H54 (cell line): ENCODE measurements at regions not wholly inside any gene's neighbourhood (a gene's known extent, or its start where the extent isn't known, plus 50 kb on each side); places are given as distances from the start of the nearest gene placed in this dataset.
A peak's percentile ranks its signal among the peaks of the same experiment; 100 is the strongest.

Experiments used
- DNase-seq: peaks from one replicate; pipeline ENCODE4 v3.0.0; 2011; ENCODE audit warnings: low spot score, mixed read lengths; ENCODE audit not compliant: insufficient read length
- FAIRE-seq: peaks from 3 replicates; lab custom pipeline; 2011; peaks lifted over from hg19 to GRCh38; lab: Jason Lieb, UNC
- POLR2A ChIP-seq: IDR thresholded peaks from 2 replicates; pipeline ENCODE4 v1.6.1; 2011; ENCODE audit warnings: low read depth, mild to moderate bottlenecking, low read length

GRCh38 chr7:153324094-153324493, 564.5 kb downstream of the ACTR3B start:
- FAIRE-seq (no peak), DNase-seq (no peak)
- no peak for TF ChIP-seq POLR2A

DNA sequence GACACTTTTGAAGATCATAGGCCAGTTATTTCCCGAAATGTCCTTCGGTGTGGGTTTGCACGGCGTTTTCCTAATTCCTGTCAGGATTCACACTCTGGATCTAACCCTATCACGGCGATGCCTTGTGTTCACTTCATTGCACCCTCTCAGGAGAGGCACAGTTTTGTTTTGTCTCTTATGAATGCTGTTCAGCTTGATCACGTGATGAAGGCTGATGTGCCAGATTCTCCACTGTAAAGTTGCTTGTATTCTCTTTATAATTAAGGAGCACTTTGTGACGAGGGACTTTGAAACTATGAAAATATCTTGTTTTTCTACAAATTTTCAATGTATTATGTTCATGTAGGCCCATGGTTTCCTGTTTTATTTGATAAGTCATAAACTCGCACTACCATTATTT, 568.1 kb downstream of the ACTR3B start:
- DNase-seq: no peak
- FAIRE-seq: no peak
- TF ChIP-seq POLR2A: no peak

DNA sequence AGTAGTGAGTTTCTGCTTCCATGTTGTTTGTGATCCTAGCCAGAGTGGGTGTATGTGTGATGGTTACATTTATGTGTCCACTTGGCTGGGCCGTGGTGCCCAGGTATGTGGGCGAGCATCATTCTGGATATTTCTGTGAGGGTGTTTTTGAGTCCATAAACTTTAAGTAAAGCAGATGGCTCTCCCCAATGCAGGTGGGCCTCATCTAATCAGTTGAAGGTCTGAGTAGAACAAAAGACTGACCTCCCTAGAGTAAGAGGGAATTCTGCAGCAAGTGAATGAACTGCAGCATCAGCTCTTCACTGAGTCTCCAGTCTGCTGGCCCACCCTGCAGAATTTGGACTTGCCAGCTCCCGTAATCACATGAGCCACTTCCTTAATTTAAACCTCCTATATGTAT, 571.9 kb downstream of the ACTR3B start:
- DNase-seq: no peak
- no peak for FAIRE-seq
- TF ChIP-seq POLR2A: no peak

DNA sequence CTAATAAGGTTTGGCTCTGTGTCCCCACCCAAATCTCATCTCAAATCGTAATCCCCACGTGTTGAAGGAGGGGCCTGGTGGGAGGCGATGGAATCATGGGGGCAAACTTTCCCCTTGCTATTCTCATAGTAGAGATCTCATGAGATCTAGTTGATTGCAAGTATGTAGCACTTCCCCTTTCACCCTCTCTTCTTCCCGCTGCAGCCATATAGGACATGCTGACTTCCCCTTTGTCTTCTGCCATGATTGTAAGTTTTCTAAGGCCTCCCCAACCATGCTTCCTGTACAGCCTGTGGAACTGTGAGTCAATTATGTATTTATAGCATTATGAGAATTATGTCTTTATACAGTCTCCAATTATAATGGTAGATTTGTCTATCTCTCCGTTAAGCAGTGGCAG, 594.5 kb downstream of the ACTR3B start:
- FAIRE-seq: no peak
- no peak for DNase-seq
- TF ChIP-seq POLR2A: no peak

- FAIRE-seq (no peak), DNase-seq (no peak)
- no peak for TF ChIP-seq POLR2A
Measured at GRCh38 chr7:153370092-153370491, 610.5 kb downstream of the ACTR3B start.

DNA sequence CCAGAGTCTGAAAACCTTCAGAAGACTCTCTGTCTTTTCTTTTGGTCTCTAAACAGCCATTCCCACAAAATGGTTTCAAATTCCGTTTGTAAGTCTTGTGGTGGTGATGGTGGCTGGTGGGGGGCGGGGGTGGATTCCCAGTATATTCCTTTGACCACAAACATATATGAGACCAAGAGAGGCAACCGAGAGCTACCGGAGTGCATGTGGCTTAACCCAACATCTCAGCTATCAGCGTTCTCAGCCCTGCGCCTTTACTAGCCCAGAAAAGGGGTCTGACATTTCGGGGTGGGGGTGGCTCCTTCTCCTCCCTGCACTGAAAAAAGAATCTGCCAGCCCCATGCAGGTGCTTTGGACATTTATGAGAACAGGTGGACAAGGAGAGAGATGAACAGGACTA, 621.1 kb downstream of the ACTR3B start:
- no peak for DNase-seq
- no peak for FAIRE-seq
- no peak for TF ChIP-seq POLR2A

GRCh38 chr7:153381275-153382040, 621.9 kb downstream of the ACTR3B start:
- no peak for FAIRE-seq

DNA sequence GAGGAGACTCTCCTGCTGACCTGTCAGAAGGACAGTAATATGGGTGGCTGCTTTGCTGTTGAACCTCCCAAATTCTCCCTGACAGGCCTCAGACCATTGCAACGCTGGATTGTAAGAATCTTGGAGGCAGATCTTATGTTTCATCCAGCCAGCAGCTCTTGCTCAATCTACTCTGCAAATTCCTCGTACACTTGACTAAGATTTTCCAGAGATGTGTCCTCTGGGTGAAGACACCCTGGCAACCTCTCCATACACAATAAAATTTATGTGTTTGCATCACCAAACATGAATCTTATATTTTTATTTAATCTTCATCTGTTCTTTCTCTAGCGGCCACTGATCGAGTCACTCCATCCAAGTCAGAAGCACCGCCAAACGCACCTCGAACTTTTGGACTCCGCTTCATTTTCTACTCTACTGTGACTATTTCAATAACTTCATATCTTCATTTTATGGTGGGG, 623.1 kb downstream of the ACTR3B start:
- TF ChIP-seq POLR2A: no peak
- FAIRE-seq (no peak), DNase-seq (no peak)

More at GRCh38 chr7:153381275-153382040, 621.9 kb downstream of the ACTR3B start:
- DNase-seq: peak; percentile 26
- no peak for TF ChIP-seq POLR2A

DNA sequence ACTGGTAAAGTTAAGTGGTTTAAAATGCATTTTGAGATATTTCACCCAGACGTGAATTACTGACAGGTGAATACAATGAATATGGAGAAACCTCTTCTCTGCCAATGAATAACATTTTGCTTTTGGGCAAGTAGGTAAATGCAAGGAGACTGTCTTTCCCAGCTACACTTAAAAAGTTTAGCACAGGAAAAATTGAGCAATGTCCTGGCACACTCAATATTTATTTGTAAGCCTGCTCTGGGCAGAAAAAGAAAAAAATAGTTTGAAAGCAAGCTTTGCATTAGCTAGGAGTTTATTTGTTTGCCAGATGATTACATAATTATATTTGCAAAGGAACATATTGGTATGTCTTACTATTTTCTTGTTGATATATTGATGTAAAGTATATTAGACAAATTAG, 624.2 kb downstream of the ACTR3B start:
- no peak for DNase-seq
- FAIRE-seq: no peak
- TF ChIP-seq POLR2A: no peak

- no peak for TF ChIP-seq POLR2A
- no peak for FAIRE-seq
- DNase-seq: no peak
Measured at GRCh38 chr7:153385502-153385901, 626.0 kb downstream of the ACTR3B start.

DNA sequence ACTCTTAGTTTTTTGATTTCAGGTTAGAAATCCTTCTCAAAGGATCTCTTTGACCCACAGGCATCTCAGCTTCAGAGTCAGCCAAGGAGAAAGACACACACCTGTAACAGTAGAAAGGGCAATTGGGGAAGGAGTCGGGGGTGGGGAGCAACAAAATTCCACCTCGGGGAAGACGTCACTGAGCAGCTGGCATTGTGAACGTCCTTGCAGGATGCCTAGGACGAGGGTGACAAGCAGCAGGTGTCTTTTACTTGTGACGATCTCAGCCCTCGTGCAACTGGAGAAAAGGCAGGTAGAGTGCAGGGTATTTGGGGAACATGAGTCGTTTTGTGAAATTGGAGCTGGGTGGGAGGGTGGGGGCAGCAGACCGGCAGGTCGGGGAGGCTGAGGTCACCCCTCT, 627.0 kb downstream of the ACTR3B start:
- no peak for DNase-seq
- no peak for TF ChIP-seq POLR2A
- FAIRE-seq: no peak

DNA sequence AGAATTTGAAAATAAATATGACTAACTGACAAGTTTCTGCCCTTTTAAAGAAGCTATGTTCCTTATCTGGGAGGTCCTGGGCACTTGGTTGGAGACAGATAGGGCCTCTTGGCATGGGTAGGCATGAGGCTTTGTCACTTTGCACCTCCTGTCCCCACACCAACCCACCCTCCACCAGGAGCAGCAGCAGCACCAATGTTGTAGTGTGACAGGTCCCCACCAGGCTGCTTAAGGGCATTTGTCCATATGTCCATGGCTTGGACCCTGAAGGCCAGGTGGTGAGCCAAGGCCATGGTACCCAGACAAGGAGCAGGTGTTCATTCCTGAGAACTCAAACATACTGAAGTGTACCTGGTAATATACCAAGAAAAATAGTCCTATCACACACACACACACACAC, 629.1 kb downstream of the ACTR3B start:
- no peak for TF ChIP-seq POLR2A
- no peak for DNase-seq
- no peak for FAIRE-seq

GRCh38 chr7:153389261-153389660, 629.7 kb downstream of the ACTR3B start:
- TF ChIP-seq POLR2A: no peak
- FAIRE-seq: no peak
- no peak for DNase-seq

DNA sequence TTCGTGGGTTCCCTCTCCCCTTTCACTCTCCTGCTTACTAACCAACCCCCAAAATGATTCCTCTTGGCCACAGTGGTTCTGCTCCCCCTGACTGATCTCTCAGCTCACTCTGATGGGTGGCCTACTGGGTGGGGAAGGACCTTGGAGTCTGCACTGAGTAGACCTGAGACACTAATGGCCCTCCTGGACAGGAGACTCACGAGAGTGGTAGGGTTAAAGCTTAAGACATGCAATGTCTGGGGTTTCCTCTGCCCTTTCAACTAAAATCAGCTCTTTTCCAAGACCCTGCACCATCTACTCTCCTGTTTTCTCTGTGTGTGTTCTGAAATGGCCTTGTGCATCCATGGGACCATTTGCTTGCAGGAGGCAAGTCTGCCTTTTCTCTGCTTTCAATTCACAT, 631.4 kb downstream of the ACTR3B start:
- no peak for FAIRE-seq
- no peak for DNase-seq
- no peak for TF ChIP-seq POLR2A

GRCh38 chr7:153392726-153393125, 633.2 kb downstream of the ACTR3B start:
- no peak for FAIRE-seq
- TF ChIP-seq POLR2A: no peak

GRCh38 chr7:153393666-153394065, 634.1 kb downstream of the ACTR3B start:
- no peak for DNase-seq
- TF ChIP-seq POLR2A: no peak
- FAIRE-seq: no peak

More at GRCh38 chr7:153392726-153393125, 633.2 kb downstream of the ACTR3B start:
- DNase-seq: no peak
